NCI-H1417 treated with DMSO at 0.1 percent for 48 hours (cell line): ENCODE measurements at regions not wholly inside any gene's neighbourhood (a gene's known extent, or its start where the extent isn't known, plus 50 kb on each side); places are given as distances from the start of the nearest gene placed in this dataset.

Experiments used
- DNase-seq: peaks from one replicate; lab custom pipeline; 2025; lab: John Stamatoyannopoulos, UW

DNA sequence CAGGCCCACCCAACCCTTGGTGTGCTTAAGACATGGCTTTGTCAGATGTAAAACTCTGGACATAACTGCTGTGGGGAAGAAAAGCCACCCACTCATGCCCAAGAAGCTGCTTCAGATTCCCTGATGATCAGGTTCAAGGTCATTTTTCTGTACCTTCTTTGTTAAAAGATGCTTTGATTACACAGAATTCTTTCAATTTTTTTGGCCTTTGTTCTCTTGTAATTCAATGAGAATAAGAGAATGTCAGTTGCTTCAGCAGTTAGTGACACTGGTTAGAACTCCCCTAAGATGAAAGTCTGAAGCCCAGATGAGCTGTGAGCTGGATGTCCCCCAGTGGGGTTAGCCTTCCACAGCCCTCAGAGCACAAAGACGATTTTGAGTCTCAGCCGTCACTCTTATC is 152.7 kb downstream of the CHRM3 start:
- no peak for DNase-seq

DNA sequence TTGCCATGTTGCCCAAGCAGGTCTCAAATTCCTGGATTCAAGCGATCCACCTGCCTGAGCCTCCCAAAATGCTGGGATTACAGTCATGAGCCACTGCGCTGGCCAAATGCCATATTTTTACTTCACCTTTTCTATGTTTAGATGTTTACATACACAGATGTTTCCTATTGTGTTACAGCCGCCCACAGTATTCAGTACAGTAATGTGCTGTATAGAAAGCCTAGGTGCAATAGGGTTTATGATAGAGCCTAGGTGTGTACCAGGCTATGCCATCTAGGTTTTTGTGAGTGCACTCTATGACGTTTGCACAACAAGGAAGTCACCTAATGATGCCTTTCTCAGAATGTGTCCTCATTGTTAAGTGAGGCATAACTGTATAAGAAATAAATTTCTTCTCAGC is 153.4 kb downstream of the CHRM3 start:
- DNase-seq, result no peak

- DNase-seq, result no peak
Observed at GRCh38 chr1:239543873-239544272, 157.5 kb downstream of the CHRM3 start.

DNA sequence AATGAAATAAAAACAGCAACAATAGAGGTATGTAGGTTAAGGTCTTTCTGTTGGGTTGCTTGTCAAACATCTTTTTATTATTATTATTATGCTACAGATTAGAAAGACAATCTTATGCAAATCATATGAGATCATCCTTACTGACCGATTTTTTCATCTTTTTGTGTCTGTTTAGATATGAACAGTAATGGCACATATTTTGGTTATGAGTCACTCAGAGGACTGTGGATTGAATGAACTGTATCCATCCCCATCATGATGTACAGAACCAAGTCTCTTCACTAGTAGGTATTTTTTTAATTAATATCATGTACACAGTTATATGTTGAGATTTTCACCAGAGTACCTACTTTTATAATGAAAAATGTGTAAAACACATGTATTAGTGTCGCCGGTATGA is 159.1 kb downstream of the CHRM3 start:
- DNase-seq, result no peak

GRCh38 chr1:239547987-239548386 is 161.6 kb downstream of the CHRM3 start:
- DNase-seq, result no peak

DNA sequence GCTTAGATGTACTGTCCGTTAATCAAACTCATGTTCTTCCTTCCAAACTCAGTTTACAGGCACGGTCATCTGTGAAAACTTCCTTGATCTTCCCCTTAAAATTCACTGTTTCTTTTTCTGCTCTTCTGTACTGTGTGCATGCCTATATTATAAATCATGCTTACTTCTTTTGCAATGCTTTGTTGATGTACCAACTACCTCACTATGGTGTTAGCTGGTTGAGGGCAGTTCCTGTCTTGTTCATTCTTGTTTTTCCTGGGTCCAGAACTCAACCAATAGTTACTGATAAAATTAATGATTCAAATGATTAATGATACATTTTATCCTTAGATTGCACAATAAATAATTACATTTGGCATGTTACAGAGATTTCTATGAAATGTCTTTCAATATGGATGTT is 163.8 kb downstream of the CHRM3 start:
- no peak for DNase-seq

DNA sequence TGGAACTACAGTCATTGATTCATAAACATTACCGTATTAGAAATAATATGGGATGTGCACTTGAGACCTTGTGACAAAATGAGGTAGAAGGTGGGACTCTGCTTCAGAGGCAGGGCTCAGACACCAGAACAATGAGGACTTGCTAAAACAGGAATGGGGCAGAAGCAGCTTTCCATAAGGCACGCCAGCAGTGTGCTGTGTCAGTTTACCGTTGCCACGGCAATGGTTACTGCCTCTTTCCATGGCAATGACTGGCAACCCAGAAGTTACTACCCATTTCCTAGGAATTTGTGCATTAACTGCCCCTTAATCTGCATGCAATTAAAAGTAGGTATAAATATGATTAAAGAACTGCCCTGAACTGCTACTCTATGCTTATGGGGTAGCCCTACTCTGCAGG is 169.0 kb downstream of the CHRM3 start:
- no peak for DNase-seq

- no peak for DNase-seq
Observed at GRCh38 chr1:239558559-239558958, 172.2 kb downstream of the CHRM3 start.

- no peak for DNase-seq
Observed at GRCh38 chr1:239558991-239559390, 172.6 kb downstream of the CHRM3 start.

DNA sequence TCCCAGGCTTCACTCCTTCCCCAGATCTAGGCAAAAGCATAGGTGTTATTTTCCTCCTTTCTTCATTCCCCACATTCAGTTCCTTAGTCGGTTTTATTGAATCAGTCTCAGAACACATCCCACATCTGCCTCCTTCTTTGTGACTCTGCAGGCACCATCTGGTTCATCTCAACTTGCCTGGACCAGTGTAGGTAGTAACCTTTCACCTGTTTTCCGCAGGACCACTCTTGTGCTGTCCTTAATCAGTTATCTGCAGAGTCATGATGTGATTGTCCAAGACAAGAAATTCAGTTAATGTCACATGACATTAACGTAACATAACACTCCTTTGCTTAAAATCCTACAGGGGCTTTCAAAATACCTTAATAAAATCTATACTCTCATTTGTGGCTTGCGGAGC is 174.6 kb downstream of the CHRM3 start:
- DNase-seq, result no peak

DNA sequence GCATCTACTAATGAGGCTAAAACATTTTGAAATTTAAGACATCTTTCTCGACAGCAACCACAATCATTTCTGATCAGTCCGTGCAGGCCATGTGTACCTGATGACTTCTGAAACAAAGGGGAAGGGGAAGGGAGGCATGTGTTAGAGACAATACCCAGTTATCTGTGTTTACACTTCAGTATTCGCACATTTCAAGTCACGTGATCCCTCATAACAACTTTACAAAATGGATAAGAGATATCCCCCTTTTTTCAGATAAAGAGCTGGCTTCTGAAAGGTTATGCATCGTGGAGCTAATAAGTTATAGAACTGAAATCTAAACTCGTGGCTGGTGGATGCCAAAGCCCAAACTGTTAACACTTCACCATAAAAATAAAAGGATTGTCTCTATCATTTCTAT is 175.7 kb downstream of the CHRM3 start:
- no peak for DNase-seq

DNA sequence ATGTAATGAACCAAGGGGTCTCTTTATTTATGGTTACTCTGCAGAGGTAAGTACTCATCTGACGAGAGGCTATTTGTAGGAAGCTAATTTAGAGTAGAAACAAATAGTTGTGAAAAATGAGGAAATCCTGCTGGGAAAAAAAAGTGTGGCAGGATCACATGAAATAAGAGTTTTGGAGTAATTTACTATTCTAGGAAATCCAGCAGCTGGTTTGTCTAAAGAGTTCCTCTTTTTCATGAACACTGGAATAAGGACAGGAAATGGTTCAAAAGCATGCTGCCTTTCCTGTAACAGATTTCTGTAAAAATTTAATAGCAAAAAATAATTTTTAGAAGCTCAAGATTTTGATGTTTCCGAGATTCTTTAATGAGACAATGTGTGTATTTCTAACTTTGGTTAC is 177.3 kb downstream of the CHRM3 start:
- DNase-seq, result no peak

DNA sequence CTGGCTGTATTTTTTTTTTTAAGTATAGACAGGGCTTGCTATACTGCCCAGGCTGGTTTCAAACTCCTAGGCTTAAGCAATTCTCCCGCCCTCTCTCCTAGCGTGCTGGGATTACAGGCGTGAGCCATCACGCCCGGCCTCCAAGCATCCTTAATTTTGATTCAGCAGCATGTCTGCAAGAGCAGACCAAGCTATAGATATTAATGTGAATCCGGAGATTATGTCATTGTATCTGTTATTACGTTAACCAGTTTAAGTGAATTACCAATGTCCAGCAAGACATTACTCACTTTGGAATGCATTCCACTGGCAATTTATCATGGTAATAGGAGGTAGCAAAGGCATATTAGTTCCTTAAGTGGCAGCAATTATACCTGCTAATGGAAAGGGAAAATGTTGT is 179.7 kb downstream of the CHRM3 start:
- no peak for DNase-seq

- DNase-seq, result no peak
Observed at GRCh38 chr1:239570878-239571277, 184.5 kb downstream of the CHRM3 start.

- no peak for DNase-seq
Observed at GRCh38 chr1:239572183-239572582, 185.8 kb downstream of the CHRM3 start.

GRCh38 chr1:239574112-239574511 is 187.7 kb downstream of the CHRM3 start:
- DNase-seq, result no peak

GRCh38 chr1:239575113-239575512 is 188.7 kb downstream of the CHRM3 start:
- DNase-seq, result no peak

DNA sequence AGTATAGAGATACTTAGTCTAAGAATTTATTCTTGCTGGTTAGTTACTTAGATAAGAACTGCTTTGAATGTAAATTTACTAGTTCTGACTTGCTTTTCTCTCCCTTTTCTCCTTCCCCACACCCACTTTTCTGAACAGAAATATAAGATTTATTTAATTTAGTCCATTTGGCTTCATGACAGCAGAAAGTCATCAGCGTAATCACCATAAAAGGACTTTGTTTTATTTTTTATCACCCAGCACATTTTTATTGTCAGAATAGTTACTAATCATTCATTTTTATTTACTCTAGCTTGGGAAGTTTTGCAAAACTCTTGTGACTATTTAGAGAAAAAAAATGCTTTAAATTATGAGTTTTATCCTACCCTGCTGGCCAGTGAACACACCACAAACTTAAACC is 197.2 kb downstream of the CHRM3 start:
- no peak for DNase-seq

GRCh38 chr1:239586128-239586527 is 199.8 kb downstream of the CHRM3 start:
- DNase-seq, result no peak

- no peak for DNase-seq
Observed at GRCh38 chr1:239587066-239587465, 200.7 kb downstream of the CHRM3 start.

- DNase-seq, result no peak
Observed at GRCh38 chr1:239587574-239588369, 201.4 kb downstream of the CHRM3 start.

GRCh38 chr1:239590556-239590955 is 204.2 kb downstream of the CHRM3 start:
- DNase-seq, result no peak

GRCh38 chr1:239593527-239593926 is 207.2 kb downstream of the CHRM3 start:
- DNase-seq, result no peak

- no peak for DNase-seq
Observed at GRCh38 chr1:239600588-239600987, 214.2 kb downstream of the CHRM3 start.
